ENCODE measurements at regions not wholly inside any gene's neighbourhood (a gene's known extent, or its start where the extent isn't known, plus 50 kb on each side); places are given as distances from the start of the nearest gene placed in this dataset.

GRCh38 chr4:165635951-165636350 is 237.1 kb upstream of the TLL1 start:
- TF ChIP-seq EZH2phosphoT487 (IDR thresholded peaks at IDR 0.05; ENCODE audit: borderline replicate concordance, low read length), result no peak
- no peak for TF ChIP-seq CTCF (IDR thresholded peaks at IDR 0.05; ENCODE audit: low read depth, low read length, poor library complexity, severe bottlenecking)

Measured in DOHH2 (cell line).